Stimulated activated CD8-positive, alpha-beta memory T cell treated with anti-CD3 and anti-CD28 coated beads, Interleukin-15, amount 100 ng/mL, for 24 hours (primary cell): ENCODE measurements at regions not wholly inside any gene's neighbourhood (a gene's known extent, or its start where the extent isn't known, plus 50 kb on each side); places are given as distances from the start of the nearest gene placed in this dataset.
"Not testable (repeated sequence)": the region's sequence is repeated elsewhere in the genome, so short reads cannot be mapped to it uniquely, and the experiment has no call there.

ENCODE experiments used
- DNase-seq: peaks from one replicate; pipeline ENCODE4 v3.0.0-alpha.2; 2020; ENCODE audit warnings: low read depth

DNA sequence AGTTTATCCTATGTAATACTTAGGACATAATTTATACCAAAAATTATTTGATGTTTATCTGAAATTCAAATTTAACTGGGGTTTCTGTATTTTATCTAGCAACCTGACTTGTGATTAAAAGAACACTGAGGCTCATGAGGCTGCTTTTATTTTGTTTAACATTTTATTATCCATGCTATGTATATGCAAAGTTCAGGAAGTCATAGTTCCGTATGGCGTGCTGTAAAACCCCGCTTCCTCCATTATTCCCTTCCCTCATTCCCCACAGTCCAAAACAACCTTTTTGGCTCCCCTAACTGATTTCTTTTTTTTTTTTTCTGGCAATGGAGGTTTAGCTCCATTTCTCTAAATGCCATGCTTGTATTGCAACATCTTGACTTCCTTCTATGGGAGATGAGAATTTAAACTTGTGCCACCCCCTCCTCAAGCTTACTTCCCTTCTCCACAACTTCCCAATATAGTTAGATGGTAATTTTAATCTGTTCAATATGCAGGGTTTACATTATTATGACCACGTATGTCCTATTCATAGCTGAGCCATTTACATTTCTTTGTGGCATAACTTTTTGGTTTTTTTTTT lies 138.0 kb upstream of the DNAH14 start:
- no peak for DNase-seq

DNA sequence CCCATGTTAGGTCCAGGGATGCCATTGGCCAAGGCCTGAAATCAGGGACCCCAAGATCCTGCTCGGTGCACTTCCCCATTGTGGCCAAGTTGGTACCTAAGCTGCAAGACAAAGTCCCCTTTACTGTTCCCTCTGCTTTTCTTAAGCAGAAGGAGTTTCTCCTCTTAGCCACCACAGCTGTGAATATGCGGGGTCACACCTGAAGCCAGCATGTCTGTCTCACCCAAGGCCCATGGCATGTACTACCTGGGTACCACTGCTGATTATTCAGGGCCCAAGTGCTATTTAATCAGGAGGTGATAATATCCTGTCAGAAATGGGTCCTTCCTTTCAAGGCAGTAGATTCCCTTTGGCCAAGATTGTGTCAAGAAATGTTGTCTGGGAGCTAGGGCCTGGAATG lies 133.9 kb upstream of the DNAH14 start:
- no peak for DNase-seq

DNA sequence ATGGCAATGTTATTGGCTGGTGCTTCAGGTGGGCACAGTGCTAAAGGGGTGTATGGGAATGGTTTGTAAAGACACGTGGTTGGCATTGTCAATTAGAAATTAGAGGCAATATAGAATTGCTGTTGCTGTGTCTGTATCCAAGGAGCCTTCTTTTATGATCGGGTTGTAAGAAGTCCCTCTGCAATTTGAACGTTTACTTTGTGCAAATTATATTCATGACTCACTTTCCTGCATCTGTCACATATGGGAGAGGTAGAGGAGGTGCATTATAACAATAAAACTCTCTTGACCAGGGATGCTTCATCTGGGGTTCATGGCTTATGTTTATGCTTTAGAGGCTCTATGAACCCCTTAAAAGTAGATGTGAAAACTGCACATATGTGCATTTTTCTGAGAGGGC lies 130.4 kb upstream of the DNAH14 start:
- DNase-seq, result no peak

GRCh38 chr1:224800486-224801119 lies 128.9 kb upstream of the DNAH14 start:
- DNase-seq, result no peak

DNA sequence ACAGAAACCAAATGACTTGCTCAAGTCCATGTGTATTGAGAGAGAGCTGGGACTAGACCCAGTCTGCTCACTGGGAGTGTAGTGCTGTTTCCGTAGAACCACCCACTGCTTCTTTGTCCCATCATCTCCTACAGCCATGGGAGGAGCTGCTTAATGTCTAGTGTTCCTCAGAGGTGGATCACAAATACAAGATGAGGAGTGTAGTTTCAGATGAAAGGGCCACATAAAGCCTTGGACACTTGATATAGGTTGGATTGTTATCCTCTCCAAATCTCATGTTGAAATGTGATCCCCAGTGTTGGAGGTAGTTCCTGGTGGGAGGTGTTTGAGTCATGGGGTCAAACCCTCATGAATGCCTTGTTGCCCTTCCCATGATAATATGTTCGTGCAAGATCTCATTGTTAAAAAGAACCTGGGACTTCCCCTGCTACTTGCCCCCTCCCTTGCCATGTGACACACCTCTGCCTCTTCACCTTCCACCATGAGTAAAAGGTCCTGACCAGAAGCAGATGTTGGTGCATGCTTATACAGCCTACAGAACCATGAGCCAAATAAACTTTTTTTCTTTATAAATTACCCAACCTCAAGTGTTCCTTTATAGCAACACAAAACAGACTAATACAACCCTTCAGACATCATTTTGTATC lies 127.5 kb upstream of the DNAH14 start:
- no peak for DNase-seq

GRCh38 chr1:224802617-224803016 lies 126.9 kb upstream of the DNAH14 start:
- DNase-seq, result no peak

- DNase-seq, result no peak
These were observed 125.3 kb upstream of the DNAH14 start for GRCh38 chr1:224804220-224804619.

- DNase-seq, result no peak
These were observed 123.6 kb upstream of the DNAH14 start for GRCh38 chr1:224805889-224806288.

GRCh38 chr1:224809137-224809536 lies 120.3 kb upstream of the DNAH14 start:
- no peak for DNase-seq

GRCh38 chr1:224809613-224810012 lies 119.9 kb upstream of the DNAH14 start:
- DNase-seq, result no peak

- DNase-seq, result no peak
These were observed 117.9 kb upstream of the DNAH14 start for GRCh38 chr1:224811564-224811963.

DNA sequence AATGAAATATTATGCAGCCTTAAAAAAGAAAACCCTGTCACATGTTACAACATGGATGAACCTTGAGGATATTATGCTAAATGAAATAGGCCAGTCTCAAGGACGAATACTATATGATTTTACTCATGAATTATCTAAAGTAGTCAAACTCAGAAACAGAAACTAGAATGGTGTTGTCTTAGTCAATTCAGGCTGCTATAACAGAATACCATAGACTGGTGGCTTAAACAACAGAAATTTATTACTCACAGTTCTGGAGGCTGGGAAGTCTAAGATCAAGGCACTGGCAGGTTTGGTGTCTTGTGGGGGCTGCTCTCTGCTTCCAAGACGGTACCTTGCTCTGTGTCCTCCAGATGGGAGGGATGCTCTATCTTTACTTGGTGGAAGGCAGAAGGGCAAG lies 113.8 kb upstream of the DNAH14 start:
- DNase-seq, result no peak

DNA sequence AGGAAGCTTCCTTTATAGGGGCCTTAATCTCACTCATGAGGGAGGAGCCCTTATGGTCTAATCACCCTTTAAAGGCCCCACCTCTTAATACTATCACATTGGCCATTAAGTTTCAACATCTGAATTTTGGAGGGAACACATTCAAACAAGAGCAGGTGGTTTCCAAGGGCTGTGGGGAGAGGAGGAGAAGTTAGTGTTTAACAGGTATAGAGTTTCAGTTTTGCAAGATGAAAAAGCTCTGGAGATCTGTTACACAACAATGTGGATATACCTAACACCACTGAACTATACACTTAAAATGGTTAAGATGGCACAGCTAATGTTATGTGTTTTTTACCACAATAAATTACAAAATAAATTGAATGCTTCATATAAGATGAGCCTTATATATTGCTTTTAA lies 113.4 kb upstream of the DNAH14 start:
- DNase-seq, result no peak

DNA sequence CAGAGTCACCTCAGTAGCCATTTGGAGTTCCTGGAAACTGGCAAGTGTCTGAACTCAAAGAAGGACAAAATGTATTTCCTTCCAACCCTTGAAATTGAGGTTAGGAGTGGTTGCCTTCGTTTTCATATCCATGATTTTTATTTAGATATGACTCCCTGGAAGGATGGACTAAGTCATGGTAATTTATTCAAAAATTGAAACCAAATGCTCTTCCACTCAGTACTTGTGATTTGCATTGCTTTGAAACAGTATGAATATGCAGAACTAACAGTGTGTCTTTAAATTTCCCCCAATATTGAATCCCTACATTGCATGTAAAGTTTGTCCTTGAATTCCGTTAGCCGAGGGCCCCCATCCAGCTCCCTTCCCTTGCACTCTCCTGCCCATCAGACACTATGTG lies 112.1 kb upstream of the DNAH14 start:
- no peak for DNase-seq

GRCh38 chr1:224819861-224820260 lies 109.6 kb upstream of the DNAH14 start:
- no peak for DNase-seq

GRCh38 chr1:224820341-224820740 lies 109.1 kb upstream of the DNAH14 start:
- DNase-seq, result no peak

DNA sequence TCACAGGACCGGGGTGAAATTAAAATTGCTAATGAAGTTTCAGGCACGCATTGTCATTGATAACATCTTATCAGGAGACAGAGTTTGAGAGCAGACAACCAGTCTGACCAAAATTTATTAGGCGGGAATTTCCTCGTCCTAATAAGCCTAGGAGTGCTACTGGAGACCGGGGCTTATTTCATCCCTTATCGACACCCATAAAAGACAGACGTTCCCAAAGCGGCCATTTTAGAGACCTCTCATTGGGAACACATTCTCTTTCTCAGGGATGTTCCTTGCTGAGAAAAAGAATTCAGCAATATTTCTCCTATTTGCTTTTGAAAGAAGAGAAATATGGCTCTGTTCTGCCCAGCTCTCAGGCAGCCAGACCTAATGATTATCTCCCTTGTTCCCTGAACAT lies 107.7 kb upstream of the DNAH14 start:
- DNase-seq, result not testable (repeated sequence)

DNA sequence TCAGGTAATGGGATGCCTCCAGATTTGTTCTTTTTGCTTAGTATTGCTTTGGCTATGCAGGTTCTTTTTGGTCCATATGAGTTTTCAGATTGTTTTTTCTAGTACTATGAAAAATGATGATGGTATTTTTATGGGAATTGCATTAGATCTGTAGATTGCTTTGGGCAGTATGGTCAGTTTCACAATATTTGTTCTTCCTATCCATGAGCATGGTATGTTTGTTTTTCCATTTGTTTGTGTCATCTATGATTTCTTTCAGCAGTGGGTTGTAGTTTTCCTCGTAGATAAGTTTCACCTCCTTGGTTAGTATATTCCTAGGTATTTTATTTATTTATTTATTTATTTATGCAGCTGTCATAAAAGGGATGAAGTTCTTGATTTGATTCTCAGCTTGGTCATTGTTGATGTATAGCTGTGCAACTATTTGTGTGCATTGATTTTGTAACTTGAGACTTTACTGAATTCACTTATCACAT lies 103.9 kb upstream of the DNAH14 start:
- no peak for DNase-seq

GRCh38 chr1:224828691-224829090 lies 100.8 kb upstream of the DNAH14 start:
- DNase-seq, result no peak

GRCh38 chr1:224831501-224831900 lies 98.0 kb upstream of the DNAH14 start:
- DNase-seq, result no peak

GRCh38 chr1:224839648-224840300 lies 89.7 kb upstream of the DNAH14 start:
- DNase-seq, result not testable (repeated sequence)

DNA sequence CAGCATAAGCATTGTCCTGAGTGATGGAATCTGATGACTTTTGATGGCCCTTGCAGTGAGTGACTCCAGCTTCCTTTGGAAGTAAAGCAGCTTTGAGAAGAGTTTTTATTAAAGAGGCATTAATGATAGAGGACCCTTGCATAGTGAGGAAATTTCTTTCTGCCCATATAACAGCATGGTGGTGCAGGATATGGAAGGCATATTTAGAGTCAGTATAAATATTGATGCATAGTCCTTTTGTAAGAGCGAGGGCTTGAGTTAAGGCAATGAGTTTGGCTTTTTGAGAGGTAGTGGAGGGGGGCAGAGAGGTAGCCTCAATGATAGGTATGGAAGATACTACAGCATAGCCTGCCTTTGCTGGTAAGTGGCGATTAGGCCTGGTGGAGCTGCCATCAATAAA lies 87.7 kb upstream of the DNAH14 start:
- DNase-seq, result not testable (repeated sequence)
